ENCODE measurements at regions not wholly inside any gene's neighbourhood (a gene's known extent, or its start where the extent isn't known, plus 50 kb on each side); places are given as distances from the start of the nearest gene placed in this dataset.

- Histone ChIP-seq H2AFZ (ENCODE audit: low read length) (no peak overlapping the region), H3K27ac (ENCODE audit: low read length) (no peak overlapping the region), H3K4me3 (ENCODE audit: low read length) (no peak overlapping the region), H3K9me3 (ENCODE audit: low read length) (no peaks in the 10 kb centered on the region), H3K9me2 (replicated peaks; ENCODE audit: low read length) (no peaks in the 10 kb centered on the region), H3K4me1 (ENCODE audit: insufficient read depth, low read length) (no peaks in the 10 kb centered on the region), H4K20me1 (ENCODE audit: low read length) (no peaks in the 10 kb centered on the region), H3K79me2 (ENCODE audit: low read length) (no peaks in the 10 kb centered on the region), H3K4me2 (ENCODE audit: low read length) (no peak overlapping the region), H3K36me3 (ENCODE audit: low read depth, low read length) (no peaks in the 10 kb centered on the region), H3K27me3 (ENCODE audit: low read length) (no peaks in the 10 kb centered on the region; the same call in 1 of the 2 replicates), H3K9ac (ENCODE audit: low read length) (no peak overlapping the region), H3F3A (ENCODE audit: low read length, unreplicated experiment) (no peaks in the 10 kb centered on the region)
- intact Hi-C loops (cut with micrococcal nuclease): no loop called here
- no peak for ATAC-seq
- no peak for DNase-seq
- BruUV-seq (replicated peaks): no TSS peak
- TF ChIP-seq EZH2 (IDR thresholded peaks at IDR 0.05; ENCODE audit: low read length, unreplicated experiment) (no peak), CTCF (conservative IDR thresholded peaks at IDR 0.05; ENCODE audit: low read depth, low read length) (no peak), EZH2phosphoT487 (IDR thresholded peaks at IDR 0.05; ENCODE audit: borderline replicate concordance, low read length) (no peak)
- ChIA-PET CTCF (interaction anchor here (0.6 kb wide), 1 partner anchor 524 kb away, joined by 3 read pairs; no protein-coding TSS in a partner anchor), POLR2A (ENCODE audit: unreplicated experiment) (interaction anchor here (0.5 kb wide), 1 partner anchor 88 kb away, joined by 4 read pairs; no protein-coding TSS in a partner anchor)
Measured at GRCh38 chr1:54476530-54477109, 70.4 kb upstream of the SSBP3 start.

GRCh38 chr1:54475946-54476516, 69.8 kb upstream of the SSBP3 start:
- Histone ChIP-seq H3K9me3 (ENCODE audit: low read length) (no peaks in the 10 kb centered on the region), H3K27ac (ENCODE audit: low read length) (no peak overlapping the region), H3F3A (ENCODE audit: low read length, unreplicated experiment) (no peaks in the 10 kb centered on the region), H2AFZ (ENCODE audit: low read length) (no peak overlapping the region), H3K4me3 (ENCODE audit: low read length) (no peak overlapping the region), H3K36me3 (ENCODE audit: low read depth, low read length) (no peaks in the 10 kb centered on the region), H3K9me2 (replicated peaks; ENCODE audit: low read length) (no peaks in the 10 kb centered on the region), H3K9ac (ENCODE audit: low read length) (no peak overlapping the region), H4K20me1 (ENCODE audit: low read length) (no peaks in the 10 kb centered on the region), H3K27me3 (ENCODE audit: low read length) (no peaks in the 10 kb centered on the region; the same call in 1 of the 2 replicates), H3K4me2 (ENCODE audit: low read length) (no peak overlapping the region), H3K79me2 (ENCODE audit: low read length) (no peaks in the 10 kb centered on the region), H3K4me1 (ENCODE audit: insufficient read depth, low read length) (no peaks in the 10 kb centered on the region)
- ChIA-PET POLR2A (ENCODE audit: unreplicated experiment) (no interaction called here), CTCF (no interaction called here)
- ATAC-seq: no peak
- no peak for DNase-seq
- intact Hi-C loops (cut with micrococcal nuclease): no loop called here
- BruUV-seq (replicated peaks): no TSS peak
- TF ChIP-seq CTCF (conservative IDR thresholded peaks at IDR 0.05; ENCODE audit: low read depth, low read length) (no peak), EZH2phosphoT487 (IDR thresholded peaks at IDR 0.05; ENCODE audit: borderline replicate concordance, low read length) (no peak), EZH2 (IDR thresholded peaks at IDR 0.05; ENCODE audit: low read length, unreplicated experiment) (no peak)

- CTCF ChIA-PET: no interaction called here
- Histone ChIP-seq H3K36me3 (ENCODE audit: low read depth, low read length) (no peaks in the 10 kb centered on the region), H3K4me2 (ENCODE audit: low read length) (no peak overlapping the region), H3K79me2 (ENCODE audit: low read length) (no peaks in the 10 kb centered on the region), H3F3A (ENCODE audit: low read length, unreplicated experiment) (no peaks in the 10 kb centered on the region), H4K20me1 (ENCODE audit: low read length) (no peaks in the 10 kb centered on the region), H3K9me2 (replicated peaks; ENCODE audit: low read length) (no peaks in the 10 kb centered on the region), H3K4me1 (ENCODE audit: insufficient read depth, low read length) (no peaks in the 10 kb centered on the region), H3K9me3 (ENCODE audit: low read length) (no peaks in the 10 kb centered on the region), H2AFZ (ENCODE audit: low read length) (no peak overlapping the region), H3K27me3 (ENCODE audit: low read length) (no peaks in the 10 kb centered on the region; the same call in 1 of the 2 replicates), H3K27ac (ENCODE audit: low read length) (no peak overlapping the region), H3K4me3 (ENCODE audit: low read length) (no peak overlapping the region), H3K9ac (ENCODE audit: low read length) (no peak overlapping the region)
- intact Hi-C loops (cut with micrococcal nuclease): no loop called here
- ATAC-seq: no peak
- TF ChIP-seq CTCF (conservative IDR thresholded peaks at IDR 0.05; ENCODE audit: low read depth, low read length) (no peak), EZH2phosphoT487 (IDR thresholded peaks at IDR 0.05; ENCODE audit: borderline replicate concordance, low read length) (no peak), EZH2 (IDR thresholded peaks at IDR 0.05; ENCODE audit: low read length, unreplicated experiment) (no peak)
- no TSS peak for BruUV-seq (replicated peaks)
- POLR2A ChIA-PET (ENCODE audit: unreplicated experiment): no interaction called here
- DNase-seq: no peak
Measured at GRCh38 chr1:54475357-54475881, 69.2 kb upstream of the SSBP3 start.

Data from PC-3 (cell line).